Left ventricle myocardium superior (tissue), 1 donor: ENCODE measurements at regions not wholly inside any gene's neighbourhood (a gene's known extent, or its start where the extent isn't known, plus 50 kb on each side); places are given as distances from the start of the nearest gene placed in this dataset.

Source experiments
- ATAC-seq: fragments of 200-7000 bp; cut with Tn5 transposase; one replicate; pipeline ENCODE4 v1.9.1; 2020; ENCODE audit warnings: mild to moderate bottlenecking, moderate library complexity
- DNase-seq: peaks from one replicate; pipeline ENCODE4 v3.0.0-alpha.2; 2020
- intact Hi-C: fragments of 100-400 bp; cut with micrococcal nuclease; formaldehyde crosslinking; loops from one replicate; pipeline ENCODE4 v1.11.0; 2022
- donor health status: DM: no; HTN: yes; CAD: no; lungs with severe emphysema.

- intact Hi-C loops: no loop called here
- DNase-seq (no peak), ATAC-seq (no peak)
Observed at GRCh38 chr6:128694303-128695009, 174.1 kb upstream of the PTPRK start.

GRCh38 chr6:128690063-128690462, 169.7 kb upstream of the PTPRK start:
- ATAC-seq (peak; percentile 73), DNase-seq (no peak)
- intact Hi-C loops: no loop called here

- no peak for ATAC-seq
- intact Hi-C loops: no loop called here
Observed at GRCh38 chr6:128686084-128686483, 165.7 kb upstream of the PTPRK start.

GRCh38 chr6:128676456-128676855, 156.1 kb upstream of the PTPRK start:
- no peak for ATAC-seq
- DNase-seq: no peak
- intact Hi-C loops: no loop called here

More at GRCh38 chr6:128686084-128686483, 165.7 kb upstream of the PTPRK start:
- no peak for DNase-seq

GRCh38 chr6:128672023-128672422, 151.6 kb upstream of the PTPRK start:
- intact Hi-C loops: no loop called here
- DNase-seq: no peak
- ATAC-seq: no peak

- intact Hi-C loops: no loop called here
- no peak for DNase-seq
- no peak for ATAC-seq
Observed at GRCh38 chr6:128667339-128667858, 147.0 kb upstream of the PTPRK start.

GRCh38 chr6:128666405-128666804, 146.0 kb upstream of the PTPRK start:
- DNase-seq (no peak), ATAC-seq (peak; percentile 68)
- intact Hi-C loops: no loop called here

- intact Hi-C loops: no loop called here
- ATAC-seq (no peak), DNase-seq (no peak)
Observed at GRCh38 chr6:128663238-128663637, 142.8 kb upstream of the PTPRK start.

- DNase-seq (no peak), ATAC-seq (peak; percentile 68)
- intact Hi-C loops: no loop called here
Observed at GRCh38 chr6:128659878-128660622, 139.7 kb upstream of the PTPRK start.

- intact Hi-C loops: no loop called here
- DNase-seq (no peak), ATAC-seq (no peak)
Observed at GRCh38 chr6:128659276-128659675, 138.9 kb upstream of the PTPRK start.

- no peak for ATAC-seq
- no peak for DNase-seq
- intact Hi-C loops: no loop called here
Observed at GRCh38 chr6:128657181-128657580, 136.8 kb upstream of the PTPRK start.

- no peak for DNase-seq
- intact Hi-C loops: no loop called here
- ATAC-seq: no peak
Observed at GRCh38 chr6:128655978-128656498, 135.6 kb upstream of the PTPRK start.

- intact Hi-C loops: no loop called here
- no peak for DNase-seq
- peak; percentile 95 for ATAC-seq
Observed at GRCh38 chr6:128648022-128648598, 127.7 kb upstream of the PTPRK start.

GRCh38 chr6:128642132-128642531, 121.7 kb upstream of the PTPRK start:
- intact Hi-C loops: no loop called here
- ATAC-seq: no peak
- no peak for DNase-seq

- ATAC-seq: no peak
- intact Hi-C loops: no loop called here
- no peak for DNase-seq
Observed at GRCh38 chr6:128641703-128642102, 121.3 kb upstream of the PTPRK start.

- ATAC-seq: no peak
- DNase-seq: no peak
- intact Hi-C loops: no loop called here
Observed at GRCh38 chr6:128638817-128639216, 118.4 kb upstream of the PTPRK start.

GRCh38 chr6:128635219-128635618, 114.8 kb upstream of the PTPRK start:
- intact Hi-C loops: no loop called here
- DNase-seq (no peak), ATAC-seq (peak; percentile 69)

GRCh38 chr6:128632131-128632530, 111.7 kb upstream of the PTPRK start:
- no peak for ATAC-seq
- intact Hi-C loops: no loop called here
- no peak for DNase-seq

- intact Hi-C loops: no loop called here
- ATAC-seq: peak; percentile 75
- DNase-seq: no peak
Observed at GRCh38 chr6:128631031-128631430, 110.6 kb upstream of the PTPRK start.

GRCh38 chr6:128630213-128630612, 109.8 kb upstream of the PTPRK start:
- intact Hi-C loops: no loop called here
- DNase-seq (no peak), ATAC-seq (peak; percentile 25)
